HEK293T (cell line): ENCODE measurements at regions not wholly inside any gene's neighbourhood (a gene's known extent, or its start where the extent isn't known, plus 50 kb on each side); places are given as distances from the start of the nearest gene placed in this dataset.

Experiments
- CTCF ChIA-PET: fragments of 350-600 bp; formaldehyde crosslinking; extraction: SDS; loops from one replicate; lab custom pipeline; 2021; ENCODE audit warnings: antibody characterized with exemption, inconsistent platforms; lab: Yijun Ruan, JAX
- POLR2A ChIA-PET: fragments of 350-600 bp; formaldehyde crosslinking; extraction: SDS; loops from one replicate; lab custom pipeline; 2020; ENCODE audit warnings: antibody characterized with exemption, inconsistent platforms; lab: Yijun Ruan, JAX
- DNase-seq: peaks from one replicate; pipeline ENCODE4 v3.0.0; 2012; ENCODE audit warnings: mixed read lengths; ENCODE audit errors: extremely low spot score
- ARNT ChIP-seq: fragments of 450-650 bp; IDR thresholded peaks from 2 replicates; pipeline ENCODE4 v1.6.1; 2017; ENCODE audit warnings: mild to moderate bottlenecking
- BHLHE40 ChIP-seq: fragments of 450-650 bp; IDR thresholded peaks from 2 replicates; pipeline ENCODE4 v1.6.1; 2016; ENCODE audit warnings: mild to moderate bottlenecking, moderate library complexity, borderline replicate concordance
- CTBP1 ChIP-seq: fragments of 450-650 bp; IDR thresholded peaks from 2 replicates; pipeline ENCODE4 v1.6.1; 2016; ENCODE audit warnings: borderline replicate concordance
- ELF4 ChIP-seq: fragments of 450-650 bp; IDR thresholded peaks from 2 replicates; pipeline ENCODE4 v1.6.1; 2017; ENCODE audit warnings: antibody characterized with exemption
- FOXA1 ChIP-seq: fragments of 450-650 bp; IDR thresholded peaks from 2 replicates; pipeline ENCODE4 v1.6.1; 2016; ENCODE audit warnings: mild to moderate bottlenecking
- FOXK2 ChIP-seq: fragments of 450-650 bp; IDR thresholded peaks from 2 replicates; pipeline ENCODE4 v1.6.1; 2016; ENCODE audit warnings: mild to moderate bottlenecking
- FOXM1 ChIP-seq: fragments of 450-650 bp; IDR thresholded peaks from 2 replicates; pipeline ENCODE4 v1.6.1; 2017; ENCODE audit warnings: mild to moderate bottlenecking, borderline replicate concordance
- HDGF ChIP-seq: fragments of 450-650 bp; IDR thresholded peaks from 2 replicates; pipeline ENCODE4 v1.6.1; 2017; ENCODE audit warnings: antibody characterized with exemption, borderline replicate concordance
- L3MBTL2 ChIP-seq: fragments of 450-650 bp; conservative IDR thresholded peaks from 2 replicates; pipeline ENCODE4 v1.6.1; 2016; ENCODE audit warnings: mild to moderate bottlenecking
- LEF1 ChIP-seq: fragments of 450-650 bp; IDR thresholded peaks from 2 replicates; pipeline ENCODE4 v1.6.1; 2017; ENCODE audit warnings: mild to moderate bottlenecking, borderline replicate concordance
- NFRKB ChIP-seq: fragments of 450-650 bp; IDR thresholded peaks from 2 replicates; pipeline ENCODE4 v1.6.1; 2016; ENCODE audit warnings: mild to moderate bottlenecking, moderate library complexity
- SP1 ChIP-seq: fragments of 450-650 bp; IDR thresholded peaks from 2 replicates; pipeline ENCODE4 v1.6.1; 2017
- SUZ12 ChIP-seq: fragments of 450-650 bp; IDR thresholded peaks from 2 replicates; pipeline ENCODE4 v1.6.1; 2016; ENCODE audit warnings: mild to moderate bottlenecking
- TARDBP ChIP-seq: fragments of 450-650 bp; IDR thresholded peaks from 2 replicates; pipeline ENCODE4 v1.6.1; 2016
- ZNF384 ChIP-seq: fragments of 450-650 bp; IDR thresholded peaks from 2 replicates; pipeline ENCODE4 v1.6.1; 2016
- TF ChIP-seq, protein P1 (sequence below): fragments of 450-650 bp; IDR thresholded peaks from 2 replicates; pipeline ENCODE4 v1.6.1; 2016

DNA sequence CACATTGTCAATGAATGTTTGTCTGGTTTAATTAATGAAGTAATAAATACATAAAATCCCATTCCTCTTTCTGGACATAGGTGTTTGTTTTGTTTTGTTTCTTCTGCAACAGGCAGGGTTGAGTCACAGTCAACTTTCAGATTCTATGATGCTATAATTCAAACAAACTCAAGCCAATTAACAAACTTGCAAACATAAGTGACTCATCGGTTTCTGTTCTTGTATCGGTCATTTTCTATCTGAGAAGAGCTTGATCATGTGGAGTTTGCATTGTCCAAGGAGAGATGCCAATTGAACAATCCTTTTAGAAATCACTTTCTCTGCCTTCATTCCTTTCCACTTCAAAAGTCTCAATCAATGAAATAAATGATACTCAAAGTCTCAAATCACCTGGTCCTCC, 294.2 kb upstream of the C16orf82 start:
- ChIA-PET CTCF (no interaction called here), POLR2A (no interaction called here)
- DNase-seq = no peak
- TF ChIP-seq ELF4 (no peak), NFRKB (no peak), CTBP1 (no peak), BHLHE40 (no peak), FOXK2 (no peak), SUZ12 (no peak), SP1 (no peak), ARNT (no peak), HDGF (no peak), TARDBP (no peak)
- TF ChIP-seq, protein P1, sequence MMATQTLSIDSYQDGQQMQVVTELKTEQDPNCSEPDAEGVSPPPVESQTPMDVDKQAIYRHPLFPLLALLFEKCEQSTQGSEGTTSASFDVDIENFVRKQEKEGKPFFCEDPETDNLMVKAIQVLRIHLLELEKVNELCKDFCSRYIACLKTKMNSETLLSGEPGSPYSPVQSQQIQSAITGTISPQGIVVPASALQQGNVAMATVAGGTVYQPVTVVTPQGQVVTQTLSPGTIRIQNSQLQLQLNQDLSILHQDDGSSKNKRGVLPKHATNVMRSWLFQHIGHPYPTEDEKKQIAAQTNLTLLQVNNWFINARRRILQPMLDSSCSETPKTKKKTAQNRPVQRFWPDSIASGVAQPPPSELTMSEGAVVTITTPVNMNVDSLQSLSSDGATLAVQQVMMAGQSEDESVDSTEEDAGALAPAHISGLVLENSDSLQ = no peak

GRCh38 chr16:26777821-26778220, 288.9 kb upstream of the C16orf82 start:
- TF ChIP-seq L3MBTL2 (no peak), FOXK2 (no peak), ZNF384 (no peak), BHLHE40 (no peak), HDGF (no peak), FOXM1 (no peak), TARDBP (no peak), CTBP1 (no peak), ELF4 (no peak), SP1 (no peak), FOXA1 (no peak), ARNT (no peak), NFRKB (no peak), SUZ12 (no peak), LEF1 (no peak)
- TF ChIP-seq, protein P1 = no peak
- ChIA-PET CTCF (no interaction called here), POLR2A (no interaction called here)
- DNase-seq = no peak

- no peak for TF ChIP-seq FOXK2
- TF ChIP-seq NFRKB = no peak
- TF ChIP-seq L3MBTL2 = no peak
- no peak for TF ChIP-seq FOXM1
- no peak for TF ChIP-seq SP1
- no peak for TF ChIP-seq HDGF
- no peak for TF ChIP-seq SUZ12
- no peak for TF ChIP-seq FOXA1
- no peak for TF ChIP-seq ELF4
- TF ChIP-seq BHLHE40 = no peak
- no peak for TF ChIP-seq LEF1
- TF ChIP-seq CTBP1 = no peak
- no peak for TF ChIP-seq ARNT
- no peak for DNase-seq
- ChIA-PET POLR2A (no interaction called here), CTCF (no interaction called here)
These were observed 278.8 kb upstream of the C16orf82 start for GRCh38 chr16:26787924-26788323.

- CTCF ChIA-PET = no interaction called here
- POLR2A ChIA-PET = no interaction called here
- no peak for DNase-seq
- TF ChIP-seq, protein P1 = no peak
- TF ChIP-seq SP1 (no peak), CTBP1 (no peak), BHLHE40 (no peak), FOXK2 (no peak), FOXA1 (no peak), ELF4 (no peak), LEF1 (no peak), TARDBP (no peak), HDGF (no peak), ZNF384 (no peak), ARNT (no peak)
These were observed 275.6 kb upstream of the C16orf82 start for GRCh38 chr16:26791169-26791568.

DNA sequence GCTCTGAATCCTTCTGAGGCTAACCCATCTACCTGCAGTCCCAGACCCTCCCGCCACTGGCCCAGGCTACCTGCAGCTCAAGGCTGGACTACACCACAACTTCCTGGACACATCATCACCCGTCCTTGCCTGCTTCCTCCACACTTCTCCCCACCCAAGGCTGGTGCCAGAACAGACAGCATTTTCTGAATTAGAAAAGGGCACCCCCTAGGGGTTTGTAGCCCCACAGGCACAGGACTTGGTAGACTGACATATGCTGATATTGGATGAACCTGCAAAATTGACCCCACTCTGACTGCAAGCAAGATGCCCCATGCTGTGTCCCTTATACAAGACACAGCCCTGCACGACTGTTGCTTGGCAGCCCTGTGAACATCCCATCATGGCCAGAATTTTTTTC, 271.5 kb upstream of the C16orf82 start:
- POLR2A ChIA-PET = no interaction called here
- TF ChIP-seq SUZ12 (no peak), SP1 (no peak), FOXM1 (no peak), BHLHE40 (no peak), ZNF384 (no peak), HDGF (no peak), FOXK2 (no peak), LEF1 (no peak), L3MBTL2 (no peak), ELF4 (no peak)
- TF ChIP-seq, protein P1 = no peak
- CTCF ChIA-PET = no interaction called here
- DNase-seq = no peak

DNA sequence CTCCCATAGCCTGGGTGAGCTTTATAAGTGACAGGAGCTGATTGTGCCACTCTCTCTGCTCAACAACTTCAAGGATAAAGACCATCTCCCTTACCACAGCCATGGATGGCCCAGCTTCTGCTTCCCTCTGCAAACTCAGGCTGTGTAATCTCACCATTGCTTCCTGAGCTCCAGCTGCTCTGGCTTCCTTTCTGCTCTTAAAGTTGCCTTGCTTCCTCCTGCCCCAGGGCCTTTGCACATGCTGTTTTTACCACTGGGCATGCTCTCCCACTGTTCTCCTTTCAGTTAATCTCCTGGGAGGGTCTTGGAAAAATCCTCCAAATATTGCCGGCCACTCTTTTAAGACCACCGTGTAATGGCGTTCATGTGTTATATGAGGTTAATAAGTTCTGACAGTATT, 265.1 kb upstream of the C16orf82 start:
- DNase-seq = no peak
- ChIA-PET POLR2A (no interaction called here), CTCF (no interaction called here)
- TF ChIP-seq CTBP1 = no peak
- no peak for TF ChIP-seq TARDBP
- TF ChIP-seq, protein P1 = no peak
- no peak for TF ChIP-seq SUZ12
- no peak for TF ChIP-seq FOXK2
- TF ChIP-seq FOXA1 = no peak
- TF ChIP-seq L3MBTL2 = no peak
- TF ChIP-seq NFRKB = no peak
- TF ChIP-seq ELF4 = no peak
